ENCODE measurements at regions not wholly inside any gene's neighbourhood (a gene's known extent, or its start where the extent isn't known, plus 50 kb on each side); places are given as distances from the start of the nearest gene placed in this dataset.
"Not testable (repeated sequence)": the region's sequence is repeated elsewhere in the genome, so short reads cannot be mapped to it uniquely, and the experiment has no call there.

GRCh38 chr22:23385678-23386631, 194.1 kb downstream of the IGLL1 start:
- Histone ChIP-seq H3K27ac (ENCODE audit: low read length) (no peak overlapping the region), H3K27me3 (ENCODE audit: low read depth, low read length) (no peaks in the 10 kb centered on the region), H3K36me3 (ENCODE audit: control insufficient read depth in 1 of 2, insufficient read depth in 2 of 2, low read length in 2 of 2) (no peaks in the 10 kb centered on the region), H3K4me3 (ENCODE audit: low read depth in 1 of 2, low read length in 2 of 2) (no peak overlapping the region), H3K9me3 (ENCODE audit: control insufficient read depth in 1 of 2, low read length in 2 of 2) (no peaks in the 10 kb centered on the region), H3K4me1 (ENCODE audit: control insufficient read depth in 1 of 2, insufficient read depth in 2 of 2, low read length in 2 of 2) (no peaks in the 10 kb centered on the region)

- H3K27me3 ChIP-seq (ENCODE audit: low read depth, low read length) = no peaks in the 10 kb centered on the region
- H3K27ac ChIP-seq (ENCODE audit: low read length) = no peak overlapping the region
- H3K9me3 ChIP-seq (ENCODE audit: control insufficient read depth in 1 of 2, low read length in 2 of 2) = no peaks in the 10 kb centered on the region
- no peaks in the 10 kb centered on the region for H3K36me3 ChIP-seq (ENCODE audit: control insufficient read depth in 1 of 2, insufficient read depth in 2 of 2, low read length in 2 of 2)
- no peaks in the 10 kb centered on the region for H3K4me1 ChIP-seq (ENCODE audit: control insufficient read depth in 1 of 2, insufficient read depth in 2 of 2, low read length in 2 of 2)
- H3K4me3 ChIP-seq (ENCODE audit: low read depth in 1 of 2, low read length in 2 of 2) = no peak overlapping the region
Measured at GRCh38 chr22:23384923-23385677, 195.0 kb downstream of the IGLL1 start.

GRCh38 chr22:23384431-23384830, 195.7 kb downstream of the IGLL1 start:
- Histone ChIP-seq H3K9me3 (ENCODE audit: control insufficient read depth in 1 of 2, low read length in 2 of 2) (no peaks in the 10 kb centered on the region), H3K36me3 (ENCODE audit: control insufficient read depth in 1 of 2, insufficient read depth in 2 of 2, low read length in 2 of 2) (no peaks in the 10 kb centered on the region), H3K27ac (ENCODE audit: low read length) (no peak overlapping the region), H3K27me3 (ENCODE audit: low read depth, low read length) (no peaks in the 10 kb centered on the region), H3K4me1 (ENCODE audit: control insufficient read depth in 1 of 2, insufficient read depth in 2 of 2, low read length in 2 of 2) (no peaks in the 10 kb centered on the region), H3K4me3 (ENCODE audit: low read depth in 1 of 2, low read length in 2 of 2) (no peak overlapping the region)

- H3K27me3 ChIP-seq (ENCODE audit: low read depth, low read length) = no peaks in the 10 kb centered on the region
- no peak overlapping the region for H3K27ac ChIP-seq (ENCODE audit: low read length)
- no peaks in the 10 kb centered on the region for H3K9me3 ChIP-seq (ENCODE audit: control insufficient read depth in 1 of 2, low read length in 2 of 2)
- no peak overlapping the region for H3K4me3 ChIP-seq (ENCODE audit: low read depth in 1 of 2, low read length in 2 of 2)
- no peaks in the 10 kb centered on the region for H3K4me1 ChIP-seq (ENCODE audit: control insufficient read depth in 1 of 2, insufficient read depth in 2 of 2, low read length in 2 of 2)
- H3K36me3 ChIP-seq (ENCODE audit: control insufficient read depth in 1 of 2, insufficient read depth in 2 of 2, low read length in 2 of 2) = no peaks in the 10 kb centered on the region
Measured at GRCh38 chr22:23383491-23384361, 196.4 kb downstream of the IGLL1 start.

- no peak overlapping the region for H3K27ac ChIP-seq (ENCODE audit: low read length)
- no peaks in the 10 kb centered on the region for H3K27me3 ChIP-seq (ENCODE audit: low read depth, low read length)
- H3K9me3 ChIP-seq (ENCODE audit: control insufficient read depth in 1 of 2, low read length in 2 of 2) = no peaks in the 10 kb centered on the region
- H3K4me3 ChIP-seq (ENCODE audit: low read depth in 1 of 2, low read length in 2 of 2) = no peak overlapping the region
- H3K36me3 ChIP-seq (ENCODE audit: control insufficient read depth in 1 of 2, insufficient read depth in 2 of 2, low read length in 2 of 2) = no peaks in the 10 kb centered on the region
- H3K4me1 ChIP-seq (ENCODE audit: control insufficient read depth in 1 of 2, insufficient read depth in 2 of 2, low read length in 2 of 2) = no peaks in the 10 kb centered on the region
Measured at GRCh38 chr22:23382428-23383218, 197.5 kb downstream of the IGLL1 start.

GRCh38 chr22:23381661-23382427, 198.2 kb downstream of the IGLL1 start:
- H3K4me3 ChIP-seq (ENCODE audit: low read depth in 1 of 2, low read length in 2 of 2) = no peak overlapping the region
- no peaks in the 10 kb centered on the region for H3K36me3 ChIP-seq (ENCODE audit: control insufficient read depth in 1 of 2, insufficient read depth in 2 of 2, low read length in 2 of 2)
- no peaks in the 10 kb centered on the region for H3K9me3 ChIP-seq (ENCODE audit: control insufficient read depth in 1 of 2, low read length in 2 of 2)
- no peaks in the 10 kb centered on the region for H3K4me1 ChIP-seq (ENCODE audit: control insufficient read depth in 1 of 2, insufficient read depth in 2 of 2, low read length in 2 of 2)
- no peaks in the 10 kb centered on the region for H3K27me3 ChIP-seq (ENCODE audit: low read depth, low read length)
- H3K27ac ChIP-seq (ENCODE audit: low read length) = no peak overlapping the region

GRCh38 chr22:23380911-23381310, 199.2 kb downstream of the IGLL1 start:
- H3K27me3 ChIP-seq (ENCODE audit: low read depth, low read length) = no peaks in the 10 kb centered on the region
- no peaks in the 10 kb centered on the region for H3K9me3 ChIP-seq (ENCODE audit: control insufficient read depth in 1 of 2, low read length in 2 of 2)
- H3K4me1 ChIP-seq (ENCODE audit: control insufficient read depth in 1 of 2, insufficient read depth in 2 of 2, low read length in 2 of 2) = no peaks in the 10 kb centered on the region
- no peak overlapping the region for H3K27ac ChIP-seq (ENCODE audit: low read length)
- H3K36me3 ChIP-seq (ENCODE audit: control insufficient read depth in 1 of 2, insufficient read depth in 2 of 2, low read length in 2 of 2) = no peaks in the 10 kb centered on the region
- no peak overlapping the region for H3K4me3 ChIP-seq (ENCODE audit: low read depth in 1 of 2, low read length in 2 of 2)

- Histone ChIP-seq H3K4me3 (ENCODE audit: low read depth in 1 of 2, low read length in 2 of 2) (no peak overlapping the region), H3K4me1 (ENCODE audit: control insufficient read depth in 1 of 2, insufficient read depth in 2 of 2, low read length in 2 of 2) (no peaks in the 10 kb centered on the region), H3K27me3 (ENCODE audit: low read depth, low read length) (no peaks in the 10 kb centered on the region), H3K27ac (ENCODE audit: low read length) (no peak overlapping the region), H3K36me3 (ENCODE audit: control insufficient read depth in 1 of 2, insufficient read depth in 2 of 2, low read length in 2 of 2) (no peaks in the 10 kb centered on the region), H3K9me3 (ENCODE audit: control insufficient read depth in 1 of 2, low read length in 2 of 2) (no peaks in the 10 kb centered on the region)
Measured at GRCh38 chr22:23380230-23380573, 199.9 kb downstream of the IGLL1 start.

- H3K9me3 ChIP-seq (ENCODE audit: control insufficient read depth in 1 of 2, low read length in 2 of 2); H3K4me1 ChIP-seq (ENCODE audit: control insufficient read depth in 1 of 2, insufficient read depth in 2 of 2, low read length in 2 of 2); H3K36me3 ChIP-seq (ENCODE audit: control insufficient read depth in 1 of 2, insufficient read depth in 2 of 2, low read length in 2 of 2); H3K27ac ChIP-seq (ENCODE audit: low read length); H3K27me3 ChIP-seq (ENCODE audit: low read depth, low read length); H3K4me3 ChIP-seq (ENCODE audit: low read depth in 1 of 2, low read length in 2 of 2): not testable (repeated sequence)
Measured at GRCh38 chr22:23379540-23380229, 199.4 kb downstream of the BCR start.

- Histone ChIP-seq H3K27ac (ENCODE audit: low read length) (no peak overlapping the region), H3K27me3 (ENCODE audit: low read depth, low read length) (no peaks in the 10 kb centered on the region), H3K9me3 (ENCODE audit: control insufficient read depth in 1 of 2, low read length in 2 of 2) (no peaks in the 10 kb centered on the region), H3K36me3 (ENCODE audit: control insufficient read depth in 1 of 2, insufficient read depth in 2 of 2, low read length in 2 of 2) (no peaks in the 10 kb centered on the region), H3K4me3 (ENCODE audit: low read depth in 1 of 2, low read length in 2 of 2) (no peak overlapping the region), H3K4me1 (ENCODE audit: control insufficient read depth in 1 of 2, insufficient read depth in 2 of 2, low read length in 2 of 2) (no peaks in the 10 kb centered on the region)
Measured at GRCh38 chr22:23377767-23378166, 197.5 kb downstream of the BCR start.
